ENCODE measurements at regions not wholly inside any gene's neighbourhood (a gene's known extent, or its start where the extent isn't known, plus 50 kb on each side); places are given as distances from the start of the nearest gene placed in this dataset.

DNA sequence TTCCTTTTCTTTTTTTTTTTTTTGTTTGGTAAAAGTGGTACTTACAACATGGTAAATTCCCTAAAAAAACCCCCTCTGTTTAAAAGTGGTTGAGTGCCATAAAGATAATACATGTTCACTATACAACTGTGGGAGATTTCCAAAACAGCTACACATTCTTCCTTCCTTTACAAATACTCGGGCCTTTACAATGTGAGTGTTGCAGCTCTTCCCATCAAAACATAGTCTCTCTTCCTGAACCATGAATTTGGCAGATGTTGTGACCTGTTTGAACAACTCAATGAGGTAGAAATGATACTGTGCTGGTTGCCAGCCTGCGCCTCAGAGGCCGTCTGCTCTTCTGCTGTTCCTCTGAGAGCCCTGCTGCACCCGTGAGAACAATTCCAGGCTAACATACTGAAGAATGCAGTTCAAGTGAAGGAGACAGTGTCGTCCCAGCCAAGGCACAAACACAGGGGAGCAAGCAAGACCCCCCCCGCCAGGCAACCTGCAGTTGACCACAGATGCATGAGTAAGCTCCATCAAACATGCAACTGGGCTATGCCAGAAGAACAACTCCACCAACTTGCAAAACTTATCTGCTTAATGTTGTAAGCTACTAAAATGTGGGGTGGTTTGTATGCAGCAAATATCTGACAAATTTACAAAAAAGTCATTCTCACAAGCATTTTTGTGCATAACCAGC is 645.0 kb downstream of the PCDH7 start:
- Histone ChIP-seq H3K36me3 (ENCODE audit: control insufficient read depth, insufficient read depth, low read length) (no peaks in the 10 kb centered on the region), H3K9ac (ENCODE audit: insufficient read depth, low read length) (no peak overlapping the region), H3K27me3 (ENCODE audit: control insufficient read depth, insufficient read depth, low read length) (no peaks in the 10 kb centered on the region), H3K9me3 (ENCODE audit: control insufficient read depth, insufficient read depth, low read depth, low read length) (no peaks in the 10 kb centered on the region), H3K4me3 (replicated peaks in 1 of 4; ENCODE audit: control extremely low read depth in 1 of 4, insufficient read depth in 1 of 4, low read depth in 3 of 4, low read length in 4 of 4) (no peak overlapping the region), H3K4me2 (ENCODE audit: extremely low read depth, insufficient read depth, low read length) (no peak overlapping the region), H4K20me1 (ENCODE audit: control insufficient read depth, extremely low read depth, insufficient read depth, low read length) (no peaks in the 10 kb centered on the region), H3K27ac (ENCODE audit: insufficient read depth, low read length) (no peak overlapping the region), H3K4me1 (ENCODE audit: control insufficient read depth, extremely low read depth, insufficient read depth, low read length) (no peaks in the 10 kb centered on the region), H2AFZ (ENCODE audit: low read length) (no peak overlapping the region), H3K79me2 (ENCODE audit: control insufficient read depth, insufficient read depth, low read length) (no peaks in the 10 kb centered on the region)
- DNase-seq (ENCODE audit: low read depth in 2 of 2) = peak in 1 of 2 donors; percentile 53
- TF ChIP-seq EZH2 (IDR thresholded peaks at IDR 0.05; ENCODE audit: low read length, missing control alignments) = no peak
- TF ChIP-seq, protein P1, sequence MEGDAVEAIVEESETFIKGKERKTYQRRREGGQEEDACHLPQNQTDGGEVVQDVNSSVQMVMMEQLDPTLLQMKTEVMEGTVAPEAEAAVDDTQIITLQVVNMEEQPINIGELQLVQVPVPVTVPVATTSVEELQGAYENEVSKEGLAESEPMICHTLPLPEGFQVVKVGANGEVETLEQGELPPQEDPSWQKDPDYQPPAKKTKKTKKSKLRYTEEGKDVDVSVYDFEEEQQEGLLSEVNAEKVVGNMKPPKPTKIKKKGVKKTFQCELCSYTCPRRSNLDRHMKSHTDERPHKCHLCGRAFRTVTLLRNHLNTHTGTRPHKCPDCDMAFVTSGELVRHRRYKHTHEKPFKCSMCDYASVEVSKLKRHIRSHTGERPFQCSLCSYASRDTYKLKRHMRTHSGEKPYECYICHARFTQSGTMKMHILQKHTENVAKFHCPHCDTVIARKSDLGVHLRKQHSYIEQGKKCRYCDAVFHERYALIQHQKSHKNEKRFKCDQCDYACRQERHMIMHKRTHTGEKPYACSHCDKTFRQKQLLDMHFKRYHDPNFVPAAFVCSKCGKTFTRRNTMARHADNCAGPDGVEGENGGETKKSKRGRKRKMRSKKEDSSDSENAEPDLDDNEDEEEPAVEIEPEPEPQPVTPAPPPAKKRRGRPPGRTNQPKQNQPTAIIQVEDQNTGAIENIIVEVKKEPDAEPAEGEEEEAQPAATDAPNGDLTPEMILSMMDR (conservative IDR thresholded peaks at IDR 0.05 in 1 of 2, IDR thresholded peaks at IDR 0.05 in 1 of 2; ENCODE audit: low read depth in 1 of 2, low read length in 2 of 2) = no peak

DNA sequence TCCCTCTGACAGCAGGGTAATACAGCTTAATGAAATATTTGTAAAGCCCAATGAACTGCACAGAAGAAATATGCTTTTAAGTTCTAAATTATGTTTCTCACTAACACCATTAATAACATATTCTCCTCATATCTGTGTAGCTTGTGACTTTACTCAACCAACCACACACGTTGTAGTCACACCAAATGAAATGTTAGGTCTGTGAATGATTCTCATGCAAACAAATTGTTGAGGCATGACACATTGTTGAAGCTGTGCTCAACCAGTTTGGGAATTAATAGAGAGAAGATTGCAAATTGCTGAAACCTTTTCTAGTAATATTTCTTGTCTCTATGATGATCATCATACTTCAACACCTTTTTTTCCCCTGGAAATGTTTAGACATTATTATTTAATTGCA is 645.9 kb downstream of the PCDH7 start:
- H3K4me2 ChIP-seq (ENCODE audit: extremely low read depth, insufficient read depth, low read length) = no peak overlapping the region

DNA sequence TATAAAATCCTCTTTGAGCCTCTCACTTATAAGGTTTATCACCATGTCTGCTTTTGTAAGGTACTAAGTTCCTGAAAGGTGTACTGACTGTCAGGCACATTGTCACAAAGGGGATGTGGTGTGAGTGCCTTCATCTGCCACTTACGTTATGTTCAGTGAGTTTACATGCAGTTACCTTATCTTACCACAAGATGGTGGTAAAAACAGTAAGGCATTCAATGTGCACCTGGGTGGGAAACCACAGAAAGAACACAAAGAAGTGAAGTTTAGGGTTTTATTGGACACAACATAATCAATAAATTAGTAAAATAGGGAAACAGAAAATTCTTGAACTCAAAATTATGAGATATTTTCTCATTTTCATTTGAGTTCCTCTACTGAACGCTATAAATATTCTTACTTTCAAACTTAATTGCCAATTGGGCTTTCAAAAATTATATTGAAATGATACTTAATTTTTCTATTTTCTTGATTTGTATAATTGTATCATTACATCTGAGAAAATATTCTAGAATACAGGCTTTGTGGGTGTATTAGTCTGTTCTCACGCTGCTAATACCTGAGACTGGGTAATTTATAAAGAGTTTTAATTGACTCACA is 650.8 kb downstream of the PCDH7 start:
- H4K20me1 ChIP-seq (ENCODE audit: control insufficient read depth, extremely low read depth, insufficient read depth, low read length) = no peaks in the 10 kb centered on the region
- H3K36me3 ChIP-seq (ENCODE audit: control insufficient read depth, insufficient read depth, low read length) = no peaks in the 10 kb centered on the region
- H3K9me3 ChIP-seq (ENCODE audit: control insufficient read depth, insufficient read depth, low read depth, low read length) = no peaks in the 10 kb centered on the region
- H3K4me2 ChIP-seq (ENCODE audit: extremely low read depth, insufficient read depth, low read length) = no peak overlapping the region
- no peaks in the 10 kb centered on the region for H3K4me1 ChIP-seq (ENCODE audit: control insufficient read depth, extremely low read depth, insufficient read depth, low read length)
- H3K27me3 ChIP-seq (ENCODE audit: control insufficient read depth, insufficient read depth, low read length) = no peaks in the 10 kb centered on the region
- no peak overlapping the region for H3K9ac ChIP-seq (ENCODE audit: insufficient read depth, low read length)
- no peak overlapping the region for H3K27ac ChIP-seq (ENCODE audit: insufficient read depth, low read length)
- TF ChIP-seq EZH2 (IDR thresholded peaks at IDR 0.05; ENCODE audit: low read length, missing control alignments) = no peak
- TF ChIP-seq, protein P1 (conservative IDR thresholded peaks at IDR 0.05 in 1 of 2, IDR thresholded peaks at IDR 0.05 in 1 of 2; ENCODE audit: low read depth in 1 of 2, low read length in 2 of 2) = peak; percentile 50 to 83
- H3K4me3 ChIP-seq (replicated peaks in 1 of 4; ENCODE audit: control extremely low read depth in 1 of 4, insufficient read depth in 1 of 4, low read depth in 3 of 4, low read length in 4 of 4) = no peak overlapping the region
- no peak overlapping the region for H2AFZ ChIP-seq (ENCODE audit: low read length)
- peak; percentile 31 to 67 for DNase-seq (ENCODE audit: low read depth in 2 of 2)
- no peaks in the 10 kb centered on the region for H3K79me2 ChIP-seq (ENCODE audit: control insufficient read depth, insufficient read depth, low read length)

More for the DNA sequence above, 645.9 kb downstream of the PCDH7 start:
- TF ChIP-seq, protein P1 (conservative IDR thresholded peaks at IDR 0.05 in 1 of 2, IDR thresholded peaks at IDR 0.05 in 1 of 2; ENCODE audit: low read depth in 1 of 2, low read length in 2 of 2) = no peak
- TF ChIP-seq EZH2 (IDR thresholded peaks at IDR 0.05; ENCODE audit: low read length, missing control alignments) = no peak
- H2AFZ ChIP-seq (ENCODE audit: low read length) = no peak overlapping the region
- H3K9ac ChIP-seq (ENCODE audit: insufficient read depth, low read length) = no peak overlapping the region
- H3K4me3 ChIP-seq (replicated peaks in 1 of 4; ENCODE audit: control extremely low read depth in 1 of 4, insufficient read depth in 1 of 4, low read depth in 3 of 4, low read length in 4 of 4) = no peak overlapping the region
- H3K27me3 ChIP-seq (ENCODE audit: control insufficient read depth, insufficient read depth, low read length) = no peaks in the 10 kb centered on the region
- H3K36me3 ChIP-seq (ENCODE audit: control insufficient read depth, insufficient read depth, low read length) = no peaks in the 10 kb centered on the region
- no peaks in the 10 kb centered on the region for H3K9me3 ChIP-seq (ENCODE audit: control insufficient read depth, insufficient read depth, low read depth, low read length)
- H3K79me2 ChIP-seq (ENCODE audit: control insufficient read depth, insufficient read depth, low read length) = no peaks in the 10 kb centered on the region
- no peak overlapping the region for H3K27ac ChIP-seq (ENCODE audit: insufficient read depth, low read length)
- peak; percentile 9 to 67 for DNase-seq (ENCODE audit: low read depth in 2 of 2)
- H3K4me1 ChIP-seq (ENCODE audit: control insufficient read depth, extremely low read depth, insufficient read depth, low read length) = no peaks in the 10 kb centered on the region
- no peaks in the 10 kb centered on the region for H4K20me1 ChIP-seq (ENCODE audit: control insufficient read depth, extremely low read depth, insufficient read depth, low read length)

Measured in fibroblast of lung (primary cell).